ENCODE measurements at regions not wholly inside any gene's neighbourhood (a gene's known extent, or its start where the extent isn't known, plus 50 kb on each side); places are given as distances from the start of the nearest gene placed in this dataset.

DNA sequence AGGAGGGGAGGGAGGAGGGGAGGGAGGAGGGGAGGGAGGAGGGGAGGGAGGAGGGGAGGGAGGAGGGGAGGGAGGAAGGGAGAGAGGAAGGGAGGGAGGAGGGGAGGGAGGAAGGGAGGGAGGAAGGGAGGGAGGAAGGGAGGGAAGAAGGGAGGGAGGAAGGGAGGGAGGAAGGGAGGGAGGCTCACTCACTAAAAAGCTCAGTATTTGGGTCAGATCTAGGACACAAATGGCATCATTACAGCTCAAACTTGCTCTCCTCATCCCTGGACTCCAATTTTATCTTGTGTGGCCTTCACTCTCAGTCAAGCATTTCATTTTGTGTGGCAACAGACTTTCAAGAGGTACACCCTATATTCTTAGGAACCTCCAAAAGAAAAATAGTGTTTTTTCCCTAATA is 435.4 kb downstream of the IRS1 start:
- no peak for DNase-seq

DNA sequence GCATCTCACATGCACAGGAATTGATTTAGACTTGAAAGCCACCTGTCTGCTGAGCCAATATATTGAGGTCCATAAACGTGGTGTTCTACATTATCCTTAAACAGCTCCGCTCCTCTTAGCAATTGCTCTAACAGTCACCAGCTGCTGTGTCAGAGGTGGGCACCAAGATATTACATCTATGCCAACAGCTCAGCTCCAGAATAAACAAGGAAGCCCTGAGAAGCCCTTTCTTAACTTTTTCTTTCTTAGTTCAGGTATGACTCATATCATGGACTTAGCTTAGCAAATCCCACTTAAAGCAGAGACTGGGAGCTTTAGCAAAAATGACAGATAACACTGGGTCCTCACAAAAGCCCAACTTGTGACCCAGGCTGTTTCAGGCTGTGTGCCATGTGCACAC is 436.6 kb downstream of the IRS1 start:
- no peak for DNase-seq

DNA sequence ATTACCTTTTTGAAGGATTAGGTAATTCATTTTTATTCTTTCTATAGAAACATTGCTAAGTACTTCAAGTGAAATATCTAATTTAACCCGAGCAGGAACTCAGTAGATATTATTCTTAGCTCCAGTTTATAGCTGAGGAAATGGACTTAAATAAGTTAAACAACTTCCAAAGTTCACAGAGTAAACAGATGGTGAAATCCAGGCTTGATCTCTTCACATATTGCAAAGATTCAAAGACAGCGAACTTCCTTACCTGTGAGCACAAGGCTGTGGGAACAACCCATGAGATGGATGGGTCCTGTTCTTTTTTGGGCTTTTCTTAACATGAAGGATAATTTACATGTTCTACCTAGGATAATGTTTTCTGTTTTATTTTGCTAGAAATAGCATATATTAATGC is 439.0 kb downstream of the IRS1 start:
- no peak for DNase-seq

DNA sequence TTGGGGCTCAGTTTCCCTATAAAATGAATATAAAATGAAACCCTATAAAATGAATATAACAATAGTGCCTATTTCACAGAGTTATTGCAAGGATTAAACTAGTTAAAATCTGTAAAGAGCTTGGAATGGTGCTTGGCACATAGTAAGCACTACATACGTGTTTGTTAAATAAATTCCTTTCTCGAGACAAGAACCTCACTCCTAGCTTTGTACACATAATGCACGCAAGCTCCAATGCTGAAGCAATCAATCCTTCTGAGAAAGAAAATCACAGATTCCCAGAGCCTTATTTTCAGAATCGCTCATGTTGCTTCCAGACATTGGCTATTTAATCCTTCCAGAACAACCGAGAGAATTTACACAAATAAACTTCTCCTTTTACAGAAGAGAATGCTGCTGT is 440.9 kb downstream of the IRS1 start:
- DNase-seq, result no peak

DNA sequence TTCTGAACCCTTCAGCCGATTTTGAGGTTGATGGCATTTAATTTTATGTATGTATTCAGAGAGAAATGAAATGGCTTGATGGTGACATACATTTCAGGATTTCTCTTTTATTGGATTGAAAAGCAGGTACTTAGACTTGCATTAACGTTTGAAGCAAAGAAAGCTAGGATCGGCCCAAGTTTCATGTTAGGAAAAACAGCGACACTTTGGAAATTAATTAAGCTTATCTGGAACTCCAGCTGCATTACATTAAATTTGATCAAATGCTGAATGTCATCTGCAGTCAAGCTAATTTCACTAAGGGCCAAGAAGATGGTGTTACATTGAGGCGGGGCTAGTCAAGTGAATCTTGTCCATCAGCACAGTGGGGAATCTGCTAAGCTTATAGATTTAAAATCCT is 441.8 kb downstream of the IRS1 start:
- DNase-seq, result no peak

DNA sequence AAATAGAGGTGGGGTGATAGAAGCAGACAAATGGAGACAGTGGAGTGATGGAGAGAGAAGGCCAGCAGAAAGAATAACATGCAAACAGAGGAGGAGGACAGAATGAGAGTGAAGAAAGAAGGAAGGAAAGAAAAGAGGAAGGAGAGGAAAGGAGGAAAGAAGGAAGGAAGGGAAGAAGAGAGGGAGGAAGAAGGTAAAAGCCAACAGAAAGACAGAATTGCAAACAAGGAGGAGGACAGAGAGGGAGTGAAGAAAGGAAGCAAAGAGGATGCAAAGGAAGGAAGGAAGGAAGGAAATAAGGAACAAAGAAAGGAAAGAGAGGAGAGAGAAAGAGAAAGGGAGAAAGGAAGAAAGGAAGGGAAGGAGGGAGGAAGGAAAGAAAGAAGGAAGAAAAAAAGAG is 444.0 kb downstream of the IRS1 start:
- DNase-seq, result no peak

DNA sequence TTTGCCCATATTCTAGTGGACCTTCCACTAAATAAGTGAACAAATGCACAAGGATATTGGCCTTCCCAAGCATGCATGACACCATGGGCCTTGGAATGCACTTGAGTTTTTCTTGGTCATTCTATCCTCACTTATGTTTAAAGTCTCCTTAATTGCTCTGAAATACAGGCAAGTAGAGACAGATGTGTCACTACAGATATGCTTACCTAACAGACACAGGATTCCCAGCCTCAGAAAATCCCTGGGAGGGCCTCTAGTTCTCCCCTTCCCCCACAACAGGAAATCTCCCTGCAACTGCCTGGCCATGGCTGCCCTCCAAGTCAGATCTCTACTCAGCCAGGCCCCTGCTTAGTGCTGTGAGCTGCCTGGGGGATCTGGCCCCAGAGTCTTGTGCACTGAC is 445.2 kb downstream of the IRS1 start:
- DNase-seq, result no peak

DNA sequence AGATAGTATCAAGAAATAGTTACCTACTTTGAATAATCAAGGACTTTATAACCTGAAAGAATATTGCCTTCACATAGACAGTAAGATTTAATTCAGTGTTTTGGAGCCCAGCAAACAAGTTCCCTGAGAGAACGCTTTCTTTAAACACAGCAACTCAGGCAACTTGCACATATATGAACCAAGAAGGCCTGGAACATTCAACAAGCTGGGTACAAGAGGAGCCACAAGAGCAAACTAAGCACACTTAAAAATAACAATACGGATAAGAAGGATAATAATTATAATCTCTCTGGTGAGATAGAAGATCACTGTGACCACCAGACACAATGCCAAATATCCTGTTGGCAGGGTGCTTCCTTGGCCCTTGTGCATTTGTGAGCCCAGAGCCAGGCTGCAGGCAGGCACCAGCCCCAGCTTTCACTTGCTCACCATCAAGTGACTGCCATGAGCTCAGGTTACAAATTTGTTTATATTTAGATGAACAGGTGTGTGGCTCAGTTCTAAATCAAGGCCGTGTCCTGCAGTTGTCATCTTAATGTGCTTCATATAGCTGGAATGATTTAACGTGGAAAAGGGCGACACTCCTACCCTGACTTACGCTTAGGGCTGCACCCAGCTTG is 446.6 kb downstream of the IRS1 start:
- DNase-seq, result no peak

DNA sequence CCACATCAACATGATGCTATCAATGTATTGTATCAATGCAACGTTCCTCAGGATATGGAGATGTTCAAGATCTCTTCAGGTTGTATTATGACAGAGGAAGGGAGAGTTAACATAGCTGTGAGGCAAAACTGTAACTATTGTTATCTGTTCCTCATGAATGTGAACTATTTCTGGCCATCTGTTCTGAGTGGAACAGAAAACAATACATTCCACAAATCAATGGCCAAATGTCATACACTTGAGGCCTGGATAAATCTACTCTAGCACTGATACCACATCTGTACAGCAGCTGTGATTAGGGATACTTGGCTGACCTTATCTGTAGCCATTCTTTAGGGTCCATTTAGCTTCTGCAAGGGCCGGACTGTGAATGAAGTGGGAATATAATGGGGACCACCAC is 447.9 kb downstream of the IRS1 start:
- no peak for DNase-seq

DNA sequence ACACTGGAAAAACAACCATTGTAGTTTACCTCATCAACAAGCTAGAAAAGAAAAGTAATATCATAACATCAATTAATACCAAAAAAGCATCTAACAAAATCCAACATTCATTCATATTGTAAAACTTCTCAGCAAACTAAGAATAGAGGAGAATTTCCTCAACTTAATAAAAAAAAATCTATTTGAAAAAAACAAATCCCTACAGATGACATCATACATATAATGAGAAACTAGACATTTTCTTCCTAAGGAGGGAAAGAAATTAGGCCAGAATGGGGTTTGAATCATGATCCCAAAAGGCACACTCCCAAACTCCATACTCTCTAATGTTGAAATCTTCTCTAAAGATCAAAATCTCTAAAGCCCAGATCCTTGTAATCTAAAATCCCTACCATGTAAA is 460.0 kb downstream of the IRS1 start:
- DNase-seq, result no peak

DNA sequence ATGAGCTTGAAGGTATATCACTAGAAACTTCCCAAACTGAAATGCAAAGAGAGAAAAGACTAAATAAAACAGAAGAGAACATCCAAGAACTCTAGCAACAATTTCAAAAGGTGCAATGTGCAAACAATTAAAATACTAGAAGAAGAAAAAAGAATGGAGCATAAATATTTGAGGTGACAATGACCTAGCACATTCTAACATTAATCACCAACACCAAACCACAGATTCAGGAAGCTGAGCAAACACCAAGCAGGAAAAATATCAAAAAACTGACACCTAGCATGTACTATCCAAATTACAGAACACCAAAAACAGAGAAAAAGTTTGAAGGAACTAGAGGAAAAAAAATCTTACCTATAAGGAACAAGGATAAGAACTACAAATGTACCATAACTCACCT is 460.8 kb downstream of the IRS1 start:
- no peak for DNase-seq

DNA sequence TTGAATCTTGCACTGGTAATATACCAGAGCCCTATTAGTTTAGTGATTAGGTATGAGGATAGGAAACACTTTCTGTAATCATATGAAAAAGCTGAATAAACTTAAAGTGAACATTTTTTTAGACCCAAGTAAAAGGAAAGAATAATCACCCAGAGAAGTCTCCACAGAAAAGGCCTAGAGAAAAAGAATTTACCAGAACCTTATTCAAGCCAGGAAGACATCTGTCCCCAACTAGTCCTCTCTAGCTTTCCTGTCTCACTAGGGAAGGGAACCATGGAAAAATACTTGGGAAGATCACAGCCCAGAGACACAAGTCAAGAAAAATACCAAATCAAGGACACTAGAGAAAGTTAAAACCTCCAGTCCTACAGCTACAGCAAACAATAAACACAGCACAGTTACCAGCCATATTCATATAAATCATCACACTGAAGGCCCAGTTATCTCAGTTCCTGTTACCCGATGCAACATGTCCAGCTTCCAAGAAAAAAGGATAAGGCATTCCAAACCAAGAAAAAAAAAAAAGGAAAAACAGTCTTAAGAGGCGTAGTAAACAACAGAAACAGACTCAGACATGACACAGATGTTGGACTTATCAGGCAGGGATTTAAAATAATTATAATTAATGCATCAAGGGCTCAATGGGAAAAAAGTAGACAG is 461.5 kb downstream of the IRS1 start:
- no peak for DNase-seq

DNA sequence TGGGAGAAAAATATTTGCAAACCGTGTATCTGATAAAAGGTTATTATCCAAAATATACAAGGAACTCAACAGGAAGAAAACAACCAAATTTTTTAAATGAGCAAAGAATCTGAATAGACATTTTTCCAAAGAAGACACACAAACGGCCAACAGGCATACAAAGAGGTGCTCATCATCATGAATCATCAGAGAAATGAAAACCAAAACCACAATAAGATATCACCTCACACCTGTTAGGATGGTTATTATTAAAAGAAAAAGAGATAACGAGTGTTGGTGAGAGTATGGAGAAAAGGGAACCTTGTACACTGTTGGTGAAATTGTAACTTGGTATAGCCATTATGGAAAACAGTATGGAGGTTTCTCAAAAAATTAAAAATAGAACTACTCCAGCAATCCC is 463.3 kb downstream of the IRS1 start:
- DNase-seq, result no peak

DNA sequence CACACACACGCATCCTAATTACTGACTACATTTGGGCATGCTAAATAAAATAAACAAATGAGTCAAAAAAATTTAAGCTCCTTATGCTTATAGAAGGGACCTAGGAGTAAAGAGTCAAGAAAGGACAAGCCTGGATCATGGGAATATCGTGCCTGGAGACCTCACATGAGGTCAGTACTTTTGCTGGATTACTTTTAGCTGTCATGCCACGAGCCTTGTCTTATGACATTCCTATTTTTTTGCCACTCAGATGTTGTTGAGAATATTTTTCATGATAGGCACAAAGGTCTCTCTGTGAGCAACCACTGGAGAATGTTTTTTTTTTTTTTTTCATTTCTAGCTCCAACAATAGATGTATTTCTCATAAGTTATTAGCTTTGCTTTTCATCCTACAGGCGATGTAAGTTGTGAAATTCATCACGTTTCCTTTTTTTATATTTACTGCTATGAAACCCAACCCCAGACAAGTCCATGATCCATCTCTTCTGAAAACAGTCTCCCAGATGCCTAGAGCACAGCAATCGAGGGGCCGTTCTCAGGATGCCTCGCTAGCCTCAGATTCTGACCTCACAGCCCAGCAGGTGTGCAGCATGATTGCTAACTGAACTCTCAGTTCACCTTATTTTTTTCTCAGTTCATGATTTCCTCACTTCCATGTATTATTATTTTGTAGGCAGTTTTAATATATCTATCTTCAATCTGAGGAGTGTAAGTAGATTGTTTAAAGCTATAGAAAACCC is 464.5 kb downstream of the IRS1 start:
- DNase-seq, result no peak

DNA sequence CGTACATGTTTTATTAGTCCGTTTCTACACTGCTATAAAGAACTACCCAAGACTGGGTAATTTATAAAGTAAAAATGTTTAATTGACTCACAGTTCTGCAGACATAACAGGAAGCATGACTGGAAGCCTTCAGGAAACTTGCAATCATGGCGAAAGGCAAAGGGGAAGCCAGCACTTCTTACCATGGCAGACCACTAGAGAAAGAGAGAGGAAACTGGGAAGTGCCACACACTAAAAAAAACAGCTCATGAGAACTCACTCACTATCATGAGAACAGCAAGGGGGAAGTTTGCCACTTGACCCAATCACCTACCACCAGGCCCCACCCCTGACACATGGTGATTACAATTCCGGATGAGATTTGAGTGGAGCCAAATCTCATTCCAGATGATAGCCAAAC is 466.2 kb downstream of the IRS1 start:
- no peak for DNase-seq

DNA sequence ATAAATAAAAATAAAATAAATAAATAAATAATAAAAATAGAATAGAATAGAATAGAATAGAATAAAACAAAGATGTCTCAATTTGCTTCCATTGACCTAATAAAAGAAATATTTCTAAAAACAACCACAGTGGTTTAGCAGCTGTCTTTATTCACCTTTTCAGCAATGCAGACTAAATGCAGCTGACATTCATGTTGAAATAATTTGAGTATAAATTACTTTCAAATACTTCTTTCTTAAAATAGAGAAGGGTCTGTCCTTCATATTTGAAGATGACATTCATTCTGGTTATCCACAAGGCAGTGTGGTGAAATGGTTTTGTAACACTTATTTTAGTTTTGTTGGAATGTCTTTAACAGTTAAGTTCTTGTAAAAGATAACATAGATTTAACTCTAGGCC is 469.4 kb downstream of the IRS1 start:
- no peak for DNase-seq

DNA sequence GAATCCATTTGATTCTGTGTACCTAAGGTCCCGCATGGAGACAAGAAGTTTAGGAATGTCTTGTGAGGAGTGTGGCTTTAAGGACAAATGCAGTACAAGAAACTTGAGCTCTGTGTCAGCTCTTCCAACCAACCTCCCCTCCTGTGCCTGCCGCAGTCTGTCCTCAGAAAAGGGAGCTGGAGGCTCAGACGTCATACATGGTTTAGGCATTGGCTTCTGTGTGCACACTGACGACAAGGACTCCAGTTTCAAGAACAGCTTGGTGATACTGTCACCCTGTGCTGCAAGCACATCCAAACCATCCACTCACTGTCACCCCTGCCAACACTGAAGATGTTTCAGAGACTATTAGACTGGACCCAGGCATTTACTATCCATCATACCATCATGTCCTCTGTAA is 470.4 kb downstream of the IRS1 start:
- no peak for DNase-seq

DNA sequence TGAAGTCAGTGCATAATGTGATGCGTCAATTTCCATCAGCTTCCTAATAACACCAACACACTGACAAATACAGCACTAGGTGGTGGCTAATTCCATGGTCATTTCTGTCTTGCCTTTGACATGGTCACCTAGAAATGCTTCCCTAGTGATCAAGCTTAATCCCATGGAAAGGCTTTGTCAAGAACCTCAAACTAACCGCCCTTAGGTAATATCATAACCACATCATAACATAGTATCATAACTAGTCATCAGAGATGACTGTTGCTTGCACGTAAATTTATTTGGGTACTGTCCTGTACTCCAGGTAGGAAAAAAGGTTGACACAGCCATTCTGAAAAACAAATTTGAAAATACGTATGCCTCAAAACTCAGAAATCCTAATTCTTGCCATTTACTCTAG is 471.8 kb downstream of the IRS1 start:
- DNase-seq, result no peak

DNA sequence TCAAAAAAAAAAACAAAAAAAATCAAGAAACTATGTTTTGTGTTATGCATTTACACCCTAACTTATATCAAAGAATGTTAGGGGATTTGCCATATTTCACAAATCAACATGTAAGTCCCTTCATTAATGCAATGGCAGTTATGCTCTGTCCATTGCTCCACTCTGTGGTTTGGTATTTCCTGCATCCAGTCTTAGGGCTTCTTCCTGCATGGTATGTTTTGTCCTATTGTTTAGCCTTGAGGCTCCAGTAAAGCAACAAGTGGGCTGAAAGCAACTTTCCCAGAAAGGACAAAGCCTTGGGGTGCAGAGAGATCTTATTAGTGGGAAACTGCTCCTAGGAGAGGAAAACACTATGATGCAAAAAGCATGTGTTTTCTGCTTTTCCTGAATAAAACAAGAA is 474.1 kb downstream of the IRS1 start:
- DNase-seq, result no peak

DNA sequence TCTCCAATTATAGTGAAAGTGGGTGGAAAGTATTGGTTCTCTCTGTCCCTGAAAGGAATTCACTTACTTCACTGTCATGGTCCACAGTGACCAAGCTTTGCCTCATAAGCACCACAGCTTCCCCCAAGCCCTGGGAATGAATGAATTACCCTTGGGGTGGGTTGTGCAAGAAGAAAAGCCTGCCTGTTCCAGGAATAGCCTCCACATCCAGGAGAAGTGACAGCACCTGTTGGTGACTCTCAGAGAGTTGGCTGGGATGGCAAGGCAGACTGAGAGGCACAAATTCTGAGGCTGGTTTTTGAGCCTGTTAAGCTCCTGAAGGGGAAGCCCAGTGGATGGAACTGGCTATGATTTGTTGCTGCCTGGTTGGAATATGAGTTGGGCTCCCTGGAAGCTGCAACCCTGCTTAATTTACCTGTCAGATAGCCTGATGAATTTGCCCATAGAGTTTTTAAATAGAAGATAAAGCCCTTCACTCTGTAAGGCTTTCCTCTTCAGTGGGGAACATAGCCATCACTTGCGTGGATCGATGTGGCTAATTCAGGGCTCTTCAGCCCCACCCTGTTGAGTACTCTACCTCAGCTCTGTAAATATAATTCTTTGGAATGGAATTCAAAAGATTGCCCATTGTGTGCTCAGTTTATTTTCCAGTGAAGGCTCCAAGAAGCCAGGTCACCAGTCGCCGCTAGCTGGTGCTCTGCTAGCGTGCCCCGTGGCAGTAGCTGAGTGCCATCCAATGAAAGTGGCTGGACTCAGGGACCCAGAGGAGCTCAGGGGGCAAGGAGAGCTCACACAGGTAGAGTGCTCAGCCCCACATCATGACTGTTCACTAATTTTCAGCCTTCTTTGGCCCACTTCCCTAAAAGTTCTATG is 479.3 kb downstream of the IRS1 start:
- no peak for DNase-seq

DNA sequence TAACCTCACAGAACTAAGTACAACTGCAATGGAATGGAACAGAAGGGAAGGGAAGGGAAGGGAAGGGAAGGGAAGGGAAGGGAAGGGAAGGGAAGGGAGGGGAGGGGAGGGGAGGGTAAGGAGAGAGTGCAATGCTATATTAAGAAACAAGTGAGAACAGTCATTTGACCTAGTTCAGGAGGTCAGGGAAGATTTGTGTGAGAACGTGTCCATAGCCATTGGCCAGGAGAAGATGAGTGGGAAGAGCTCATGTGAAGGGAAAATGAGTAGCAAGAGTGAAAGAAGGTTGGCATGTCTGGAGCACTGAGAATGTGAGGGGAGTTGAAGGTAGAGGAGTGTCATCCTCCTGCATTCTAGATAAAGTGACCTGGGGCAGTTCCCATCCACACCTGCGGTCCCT is 481.6 kb downstream of the IRS1 start:
- DNase-seq, result no peak

DNA sequence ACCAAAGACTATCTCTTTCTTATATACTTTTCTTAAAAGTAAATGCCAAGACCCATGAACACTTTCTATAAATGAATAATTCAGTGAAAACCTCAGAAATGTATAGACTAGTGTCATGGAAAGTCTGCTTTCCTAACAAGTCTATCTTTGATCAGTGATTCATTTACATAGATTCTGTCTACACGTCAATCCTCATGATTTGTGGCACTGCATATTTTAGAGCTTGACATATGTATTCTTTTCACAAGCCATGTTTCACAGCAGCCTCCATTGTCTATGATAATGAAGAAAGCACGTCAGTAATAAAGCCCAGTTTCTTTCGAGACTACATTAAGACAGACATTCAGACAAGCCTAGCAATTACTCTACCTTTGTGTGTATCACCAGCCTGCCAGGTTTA is 486.6 kb downstream of the IRS1 start:
- DNase-seq, result no peak

DNA sequence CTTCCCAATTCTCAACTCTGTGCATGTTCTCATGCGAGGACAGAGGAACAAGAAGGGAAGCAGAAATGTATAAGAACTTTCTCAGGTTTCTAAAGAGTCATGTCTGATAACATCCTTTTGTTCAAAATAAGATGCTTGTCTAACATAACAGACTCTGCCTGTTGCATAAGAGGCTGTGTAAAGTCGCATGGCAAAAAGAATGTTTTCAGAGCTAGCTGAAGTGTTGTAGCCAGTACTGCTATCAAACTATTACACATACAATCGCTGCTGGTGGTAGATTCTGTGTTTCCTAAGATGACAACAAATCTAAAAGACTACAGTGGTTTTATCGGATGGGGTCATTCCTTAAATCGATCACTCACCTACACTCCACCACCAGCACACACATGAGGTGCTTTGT is 487.5 kb downstream of the IRS1 start:
- no peak for DNase-seq

DNA sequence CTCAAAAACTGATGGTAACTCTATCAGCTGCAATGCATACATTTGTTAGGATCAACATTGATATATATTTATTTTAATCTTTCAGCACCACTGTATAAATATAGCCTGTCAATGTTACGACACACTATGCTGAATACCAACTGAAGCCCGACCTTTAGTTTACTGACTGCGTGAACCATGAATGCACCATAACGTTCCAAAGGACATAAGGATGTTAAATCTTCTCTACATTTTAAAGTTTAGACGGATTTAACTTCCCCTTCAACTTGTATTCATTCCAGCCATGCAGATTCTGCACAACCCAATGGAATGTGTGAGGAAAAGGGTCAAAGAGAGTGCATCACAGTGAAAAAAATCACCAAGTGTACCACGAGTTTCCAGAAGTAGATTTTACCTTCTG is 489.5 kb downstream of the IRS1 start:
- no peak for DNase-seq
